ENCODE measurements at regions not wholly inside any gene's neighbourhood (a gene's known extent, or its start where the extent isn't known, plus 50 kb on each side); places are given as distances from the start of the nearest gene placed in this dataset.

GRCh38 chr12:20245491-20245890 is 122.8 kb upstream of the PDE3A start:
- no peaks in the 10 kb centered on the region for H3K4me1 ChIP-seq (ENCODE audit: control insufficient read depth in 4 of 4, insufficient read depth in 4 of 4, low read length in 3 of 4)
- no peaks in the 10 kb centered on the region for H3K9me3 ChIP-seq (ENCODE audit: control insufficient read depth in 4 of 4, low read length in 3 of 4)
- no peak for DNase-seq (ENCODE audit: low spot score)
- no peak overlapping the region for H3K4me3 ChIP-seq (ENCODE audit: low read depth in 1 of 3, low read length in 3 of 3)
- H3K27ac ChIP-seq (ENCODE audit: low read depth in 1 of 2, low read length in 2 of 2) = no peak overlapping the region
- no peak overlapping the region for H3K9ac ChIP-seq (ENCODE audit: low read depth in 1 of 2, low read length in 2 of 2)
- H3K36me3 ChIP-seq (ENCODE audit: control insufficient read depth in 4 of 4, insufficient read depth in 3 of 4, low read depth in 1 of 4, low read length in 3 of 4) = no peaks in the 10 kb centered on the region
- no peak for TF ChIP-seq ATF3 (IDR thresholded peaks at IDR 0.05)
- no peak for TF ChIP-seq REST (IDR thresholded peaks at IDR 0.05)
- TF ChIP-seq ZBTB33 (IDR thresholded peaks at IDR 0.05) = no peak
- TF ChIP-seq SP1 (IDR thresholded peaks at IDR 0.05) = no peak
- no peak for TF ChIP-seq GABPA (IDR thresholded peaks at IDR 0.05 in 1 of 2, conservative IDR thresholded peaks at IDR 0.05 in 1 of 2)
- no peak for TF ChIP-seq CTCF (IDR thresholded peaks at IDR 0.05; ENCODE audit: low read depth, low read length, missing input control)
- no peak for TF ChIP-seq EGR1 (IDR thresholded peaks at IDR 0.05; ENCODE audit: low read depth in 2 of 2)
- no peak for TF ChIP-seq RXRA (IDR thresholded peaks at IDR 0.05)
- TF ChIP-seq NR2F2 (IDR thresholded peaks at IDR 0.05) = no peak
- no peak for TF ChIP-seq MAX (IDR thresholded peaks at IDR 0.05)
- no peak for TF ChIP-seq TAF1 (conservative IDR thresholded peaks at IDR 0.05)
- TF ChIP-seq FOXA2 (IDR thresholded peaks at IDR 0.05) = no peak
- no peak for TF ChIP-seq JUND (IDR thresholded peaks at IDR 0.05)
- TF ChIP-seq YY1 (IDR thresholded peaks at IDR 0.05) = no peak
- TF ChIP-seq RAD21 (IDR thresholded peaks at IDR 0.05) = no peak
- WGBS = 77% methylated on average over 1 of the region's 1 CpG
- peaks cover 0 to 2% (median 0%) of the 10 kb centered on the region in 4 donors for H3K27me3 ChIP-seq (ENCODE audit: control insufficient read depth in 4 of 4, insufficient read depth in 4 of 4, low read length in 3 of 4)

GRCh38 chr12:20248646-20249045 is 119.7 kb upstream of the PDE3A start:
- no peaks in the 10 kb centered on the region for H3K4me1 ChIP-seq (ENCODE audit: control insufficient read depth in 4 of 4, insufficient read depth in 4 of 4, low read length in 3 of 4)
- no peaks in the 10 kb centered on the region for H3K9me3 ChIP-seq (ENCODE audit: control insufficient read depth in 4 of 4, low read length in 3 of 4)
- peaks cover 0 to 2% (median 0%) of the 10 kb centered on the region in 4 donors for H3K27me3 ChIP-seq (ENCODE audit: control insufficient read depth in 4 of 4, insufficient read depth in 4 of 4, low read length in 3 of 4)
- no peaks in the 10 kb centered on the region for H3K36me3 ChIP-seq (ENCODE audit: control insufficient read depth in 4 of 4, insufficient read depth in 3 of 4, low read depth in 1 of 4, low read length in 3 of 4)
- no peak for DNase-seq (ENCODE audit: low spot score)
- WGBS = 87% methylated on average over 3 of the region's 3 CpGs
- H3K27ac ChIP-seq (ENCODE audit: low read depth in 1 of 2, low read length in 2 of 2) = no peak overlapping the region
- H3K9ac ChIP-seq (ENCODE audit: low read depth in 1 of 2, low read length in 2 of 2) = no peak overlapping the region
- no peak for TF ChIP-seq HNF4A (conservative IDR thresholded peaks at IDR 0.05)
- TF ChIP-seq RAD21 (IDR thresholded peaks at IDR 0.05) = peak in 1 of 2 donors; percentile 13
- TF ChIP-seq FOXA1 (IDR thresholded peaks at IDR 0.05) = no peak
- TF ChIP-seq RXRA (IDR thresholded peaks at IDR 0.05) = no peak
- no peak for TF ChIP-seq FOXA2 (IDR thresholded peaks at IDR 0.05)
- TF ChIP-seq MAX (IDR thresholded peaks at IDR 0.05) = no peak
- H3K4me3 ChIP-seq (ENCODE audit: low read depth in 1 of 3, low read length in 3 of 3) = no peak overlapping the region
